Tibial artery (tissue), 4 donors: ENCODE measurements at regions not wholly inside any gene's neighbourhood (a gene's known extent, or its start where the extent isn't known, plus 50 kb on each side); places are given as distances from the start of the nearest gene placed in this dataset.
A peak's percentile ranks its signal among the peaks of the same experiment; 100 is the strongest.
"Not testable (repeated sequence)": the region's sequence is repeated elsewhere in the genome, so short reads cannot be mapped to it uniquely, and the experiment has no call there.

Experiments used
- DNase-seq, 2 donors: peaks; one replicate each; pipeline ENCODE4 v3.0.0-alpha.2; 2019
- H3K27ac ChIP-seq, 2 donors: fragments of 200-600 bp; sonication (generic) in 1 of 2; 1 replicate in 1 of 2; 2 replicates in 1 of 2; pipeline ENCODE4 v1.5.1; 2018 to 2019; ENCODE audit warnings: mild to moderate bottlenecking in 1 of 2
- H3K27me3 ChIP-seq, 2 donors: fragments of 200-600 bp; sonication (generic) in 1 of 2; one replicate each; pipeline versions ENCODE4 v1.5.1 to v1.6.0; 2016 to 2019
- H3K36me3 ChIP-seq, 3 donors: fragments of 200-600 bp; sonication (generic) in 2 of 3; one replicate each; pipeline ENCODE4 v1.5.1; 2016 to 2019; ENCODE audit warnings: mild to moderate bottlenecking in 2 of 3
- H3K4me1 ChIP-seq, 4 donors: fragments of 200-600 bp; sonication (generic) in 2 of 4; 1 replicate in 3 of 4; 2 replicates in 1 of 4; pipeline ENCODE4 v1.5.1; 2016 to 2019
- H3K4me3 ChIP-seq, 2 donors: fragments of 200-600 bp; sonication (generic) in 1 of 2; 1 replicate in 1 of 2; 2 replicates in 1 of 2; pipeline ENCODE4 v1.5.1; 2018 to 2019; ENCODE audit warnings: mild to moderate bottlenecking in 2 of 2
- H3K9me3 ChIP-seq, 3 donors: fragments of 200-600 bp; sonication (generic) in 1 of 3; one replicate each; pipeline ENCODE4 v1.5.1; 2016 to 2019
- CTCF ChIP-seq, 2 experiments: fragments of 200-600 bp in 1 of 2; fragments of 450-650 bp in 1 of 2; IDR thresholded peaks; one replicate each; pipeline ENCODE4 v1.5.1; 2017 to 2019; ENCODE audit warnings: antibody characterized with exemption in 2 of 2, mild to moderate bottlenecking in 1 of 2, moderate library complexity in 1 of 2
- intact Hi-C: fragments of 100-400 bp; cut with DNase I; formaldehyde crosslinking; loops from one replicate; pipeline ENCODE4 v1.15.0; 2023; ENCODE audit warnings: low total_unique reads

GRCh38 chr7:138195151-138195571 lies 118.9 kb downstream of the AKR1D1 start:
- H3K27me3 ChIP-seq, result no peaks in the 10 kb centered on the region
- TF ChIP-seq CTCF (IDR thresholded peaks at IDR 0.05), result no peak
- no peak overlapping the region for H3K27ac ChIP-seq
- H3K4me1 ChIP-seq, result no peaks in the 10 kb centered on the region
- H3K9me3 ChIP-seq, result no peaks in the 10 kb centered on the region
- no peaks in the 10 kb centered on the region for H3K36me3 ChIP-seq
- intact Hi-C loops, result no loop called here
- no peak overlapping the region for H3K4me3 ChIP-seq
- DNase-seq, result no peak

- H3K36me3 ChIP-seq, H3K27me3 ChIP-seq, intact Hi-C loops, H3K27ac ChIP-seq, H3K4me3 ChIP-seq, H3K4me1 ChIP-seq, H3K9me3 ChIP-seq: not testable (repeated sequence)
- peak in 1 of 2 donors; percentile 27 for DNase-seq
Observed at GRCh38 chr7:138196503-138196946, 120.3 kb downstream of the AKR1D1 start.

GRCh38 chr7:138196971-138197896 lies 121.0 kb downstream of the AKR1D1 start:
- Histone ChIP-seq H3K4me3 (no peak overlapping the region), H3K36me3 (no peaks in the 10 kb centered on the region), H3K4me1 (no peaks in the 10 kb centered on the region), H3K9me3 (no peaks in the 10 kb centered on the region), H3K27me3 (no peaks in the 10 kb centered on the region), H3K27ac (no peak overlapping the region)
- DNase-seq, result no peak
- no peak for TF ChIP-seq CTCF (IDR thresholded peaks at IDR 0.05)
- intact Hi-C loops, result no loop called here

GRCh38 chr7:138204285-138204981 lies 128.2 kb downstream of the AKR1D1 start:
- Histone ChIP-seq H3K9me3 (no peaks in the 10 kb centered on the region), H3K4me1 (peaks cover 0 to 9% (median 0%) of the 10 kb centered on the region in 4 donors), H3K36me3 (no peaks in the 10 kb centered on the region), H3K27me3 (no peaks in the 10 kb centered on the region), H3K27ac (no peak overlapping the region), H3K4me3 (no peak overlapping the region)
- no peak for DNase-seq
- intact Hi-C loops, result no loop called here
- no peak for TF ChIP-seq CTCF (IDR thresholded peaks at IDR 0.05)

GRCh38 chr7:138204982-138205298 lies 128.7 kb downstream of the AKR1D1 start:
- H3K27me3 ChIP-seq, result no peaks in the 10 kb centered on the region
- DNase-seq, result no peak
- H3K4me3 ChIP-seq, result no peak overlapping the region
- H3K9me3 ChIP-seq, result no peaks in the 10 kb centered on the region
- intact Hi-C loops, result no loop called here
- no peak for TF ChIP-seq CTCF (IDR thresholded peaks at IDR 0.05)
- no peaks in the 10 kb centered on the region for H3K36me3 ChIP-seq
- H3K27ac ChIP-seq, result no peak overlapping the region
- peaks cover 0 to 9% (median 0%) of the 10 kb centered on the region in 4 donors for H3K4me1 ChIP-seq

- intact Hi-C loops, result no loop called here
- peaks cover 0 to 9% (median 0%) of the 10 kb centered on the region in 4 donors for H3K4me1 ChIP-seq
Observed at GRCh38 chr7:138205614-138206150, 129.4 kb downstream of the AKR1D1 start.

More at GRCh38 chr7:138205614-138206150, 129.4 kb downstream of the AKR1D1 start:
- H3K27me3 ChIP-seq, result no peaks in the 10 kb centered on the region
- TF ChIP-seq CTCF (IDR thresholded peaks at IDR 0.05), result no peak
- no peak for DNase-seq
- H3K4me3 ChIP-seq, result no peak overlapping the region
- H3K27ac ChIP-seq, result no peak overlapping the region
- H3K9me3 ChIP-seq, result no peaks in the 10 kb centered on the region
- no peaks in the 10 kb centered on the region for H3K36me3 ChIP-seq
